NB4 (cell line): ENCODE measurements at regions not wholly inside any gene's neighbourhood (a gene's known extent, or its start where the extent isn't known, plus 50 kb on each side); places are given as distances from the start of the nearest gene placed in this dataset.

Experiments
- DNase-seq: peaks from one replicate; pipeline ENCODE4 v3.0.0; 2010; ENCODE audit warnings: low read depth
- H3K4me3 ChIP-seq: one replicate; pipeline ENCODE4 v1.5.1; 2011; ENCODE audit warnings: mild to moderate bottlenecking, low read depth, low read length, moderate library complexity
- MYC ChIP-seq: IDR thresholded peaks from 2 replicates; pipeline ENCODE4 v1.6.1; 2011; ENCODE audit warnings: low read depth, low read length
- POLR2A ChIP-seq: IDR thresholded peaks from 2 replicates; pipeline ENCODE4 v1.6.1; 2011; ENCODE audit warnings: mild to moderate bottlenecking; ENCODE audit not compliant: insufficient read length; ENCODE audit errors: extremely low read depth
- TF ChIP-seq, protein P1 (sequence below): IDR thresholded peaks from one replicate; pipeline ENCODE4 v1.5.1; 2012; ENCODE audit warnings: low read depth, low read length
- TF ChIP-seq, protein P2 (sequence below): IDR thresholded peaks from 2 replicates; pipeline ENCODE4 v1.6.1; 2011; ENCODE audit warnings: low read depth, low read length

DNA sequence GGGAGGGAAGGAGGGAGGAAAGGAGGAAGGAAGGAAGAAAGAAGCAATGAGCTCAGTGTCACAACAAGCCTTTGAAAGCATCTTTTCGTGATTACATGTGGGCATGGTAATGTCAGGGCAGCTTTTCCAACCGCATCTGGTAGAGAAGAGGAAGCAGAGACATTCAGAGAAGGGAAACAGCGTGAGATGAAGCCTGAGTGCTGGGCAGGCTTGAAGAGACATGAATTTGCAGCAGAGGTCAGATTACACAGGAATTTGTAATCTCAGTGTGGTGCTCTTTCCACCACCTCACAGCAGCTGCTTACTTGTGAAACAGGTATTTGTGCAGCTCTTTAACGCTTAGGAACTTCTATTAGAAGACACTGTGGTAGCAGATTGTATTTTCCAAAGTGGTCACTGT lies 289.5 kb upstream of the C11orf87 start:
- H3K4me3 ChIP-seq, result no peak overlapping the region
- TF ChIP-seq, protein P1, sequence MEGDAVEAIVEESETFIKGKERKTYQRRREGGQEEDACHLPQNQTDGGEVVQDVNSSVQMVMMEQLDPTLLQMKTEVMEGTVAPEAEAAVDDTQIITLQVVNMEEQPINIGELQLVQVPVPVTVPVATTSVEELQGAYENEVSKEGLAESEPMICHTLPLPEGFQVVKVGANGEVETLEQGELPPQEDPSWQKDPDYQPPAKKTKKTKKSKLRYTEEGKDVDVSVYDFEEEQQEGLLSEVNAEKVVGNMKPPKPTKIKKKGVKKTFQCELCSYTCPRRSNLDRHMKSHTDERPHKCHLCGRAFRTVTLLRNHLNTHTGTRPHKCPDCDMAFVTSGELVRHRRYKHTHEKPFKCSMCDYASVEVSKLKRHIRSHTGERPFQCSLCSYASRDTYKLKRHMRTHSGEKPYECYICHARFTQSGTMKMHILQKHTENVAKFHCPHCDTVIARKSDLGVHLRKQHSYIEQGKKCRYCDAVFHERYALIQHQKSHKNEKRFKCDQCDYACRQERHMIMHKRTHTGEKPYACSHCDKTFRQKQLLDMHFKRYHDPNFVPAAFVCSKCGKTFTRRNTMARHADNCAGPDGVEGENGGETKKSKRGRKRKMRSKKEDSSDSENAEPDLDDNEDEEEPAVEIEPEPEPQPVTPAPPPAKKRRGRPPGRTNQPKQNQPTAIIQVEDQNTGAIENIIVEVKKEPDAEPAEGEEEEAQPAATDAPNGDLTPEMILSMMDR, result no peak
- TF ChIP-seq POLR2A, result no peak
- TF ChIP-seq, protein P2, sequence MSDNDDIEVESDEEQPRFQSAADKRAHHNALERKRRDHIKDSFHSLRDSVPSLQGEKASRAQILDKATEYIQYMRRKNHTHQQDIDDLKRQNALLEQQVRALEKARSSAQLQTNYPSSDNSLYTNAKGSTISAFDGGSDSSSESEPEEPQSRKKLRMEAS, result no peak
- no peak for TF ChIP-seq MYC
- DNase-seq, result peak; percentile 6

GRCh38 chr11:109133159-109133558 lies 288.8 kb upstream of the C11orf87 start:
- no peak for DNase-seq
- no peak for TF ChIP-seq MYC
- TF ChIP-seq POLR2A, result no peak
- TF ChIP-seq, protein P2, result no peak
- TF ChIP-seq, protein P1, result no peak
- H3K4me3 ChIP-seq, result no peak overlapping the region

- no peak for DNase-seq
- TF ChIP-seq POLR2A, result no peak
- TF ChIP-seq, protein P1, result no peak
- TF ChIP-seq, protein P2, result no peak
- TF ChIP-seq MYC, result no peak
- H3K4me3 ChIP-seq, result no peak overlapping the region
Observed at GRCh38 chr11:109135627-109136026, 286.4 kb upstream of the C11orf87 start.

DNA sequence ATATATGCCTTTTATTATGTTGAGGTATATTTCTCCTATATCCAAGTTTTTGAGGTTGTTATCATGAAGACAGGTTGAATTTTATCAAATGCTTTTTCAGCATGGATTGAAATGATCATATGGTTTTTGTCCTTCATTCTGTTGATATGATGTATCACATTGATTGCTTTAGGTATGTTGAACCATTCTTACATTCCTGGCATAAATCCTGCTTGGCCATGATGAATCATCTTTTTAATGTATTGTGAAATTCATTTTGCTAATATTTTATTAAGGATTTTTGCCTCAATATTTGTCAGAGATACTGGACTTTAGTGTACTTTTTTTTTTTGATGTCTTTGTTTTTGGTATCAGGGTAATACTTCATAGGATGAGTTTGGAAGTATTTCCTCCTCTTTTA lies 283.8 kb upstream of the C11orf87 start:
- no peak overlapping the region for H3K4me3 ChIP-seq
- TF ChIP-seq, protein P1, result no peak
- no peak for TF ChIP-seq POLR2A
- TF ChIP-seq MYC, result no peak
- TF ChIP-seq, protein P2, result no peak
- no peak for DNase-seq

- H3K4me3 ChIP-seq, result no peak overlapping the region
- no peak for DNase-seq
- no peak for TF ChIP-seq POLR2A
- TF ChIP-seq, protein P1, result no peak
- no peak for TF ChIP-seq MYC
Observed at GRCh38 chr11:109140426-109140825, 281.6 kb upstream of the C11orf87 start.
